Endothelial cell of umbilical vein (primary cell): ENCODE measurements at regions not wholly inside any gene's neighbourhood (a gene's known extent, or its start where the extent isn't known, plus 50 kb on each side); places are given as distances from the start of the nearest gene placed in this dataset.
A peak's percentile ranks its signal among the peaks of the same experiment; 100 is the strongest.

Experiments
- BruUV-seq: library from RNA; stranded (reverse); fragments of 400-500 nt; replicated peaks from 2 replicates; lab custom pipeline; 2021; lab: Mats Ljungman, UMichigan
- CTCF ChIA-PET: fragments of 300-600, 350-600 bp; sonication (Branson Sonifier 250); formaldehyde crosslinking; loops from one replicate; lab custom pipeline; 2021; ENCODE audit warnings: antibody characterized with exemption, inconsistent platforms; lab: Charles Lee
- POLR2A ChIA-PET: fragments of 300-600, 350-600 bp; sonication (Branson Sonifier 250); formaldehyde crosslinking; loops from one replicate; lab custom pipeline; 2021; ENCODE audit warnings: antibody characterized with exemption, inconsistent platforms; lab: Charles Lee
- DNase-seq: peaks from one replicate; pipeline ENCODE4 v3.0.0-alpha.2; 2011; ENCODE audit warnings: low read depth, low spot score
- FAIRE-seq: peaks from 2 replicates; lab custom pipeline; 2011; peaks lifted over from hg19 to GRCh38; lab: Jason Lieb, UNC
- H2AFZ ChIP-seq: 2 replicates; pipeline ENCODE4 v1.6.0; 2012; ENCODE audit warnings: low read depth, low read length, control low read depth, inconsistent platforms
- H3K27ac ChIP-seq: 2 replicates; pipeline ENCODE4 v1.5.1; 2011; ENCODE audit warnings: low read depth, mild to moderate bottlenecking, control low read depth, low read length, moderate library complexity; ENCODE audit not compliant: insufficient read depth
- H3K27me3 ChIP-seq, 2 experiments: 2 replicates each; pipeline versions ENCODE4 v1.6.0 to v1.6.1; 2011; ENCODE audit warnings: low read length in 2 of 2, mixed read lengths in 1 of 2; ENCODE audit not compliant: control insufficient read depth in 2 of 2, insufficient read depth in 2 of 2
- H3K36me3 ChIP-seq, 2 experiments: 2 replicates in 1 of 2; 3 replicates in 1 of 2; pipeline ENCODE4 v1.5.1; 2011; ENCODE audit warnings: low read length in 2 of 2, mild to moderate bottlenecking in 1 of 2, moderate library complexity in 1 of 2; ENCODE audit not compliant: control insufficient read depth in 2 of 2, insufficient read depth in 2 of 2; ENCODE audit errors: extremely low read depth in 1 of 2
- H3K4me1 ChIP-seq: 3 replicates; pipeline ENCODE4 v1.5.1; 2011; ENCODE audit warnings: mild to moderate bottlenecking, low read length; ENCODE audit not compliant: control insufficient read depth, insufficient read depth; ENCODE audit errors: extremely low read depth
- H3K4me2 ChIP-seq: 2 replicates; pipeline ENCODE4 v1.6.1; 2011; ENCODE audit warnings: low read length, control low read depth, mixed read lengths; ENCODE audit not compliant: insufficient read depth
- H3K4me3 ChIP-seq, 3 experiments: fragments of 200-600 bp in 1 of 3; sonication (generic), shearing (Covaris generic) in 1 of 3; replicated peaks in 1 of 3; 2 replicates each; pipeline ENCODE4 v1.5.1; 2011 to 2016; ENCODE audit warnings: control low read depth in 3 of 3, low read length in 3 of 3, mild to moderate bottlenecking in 2 of 3, inconsistent platforms in 1 of 3, low read depth in 1 of 3, moderate library complexity in 1 of 3; ENCODE audit not compliant: insufficient read depth in 1 of 3
- H3K79me2 ChIP-seq: 2 replicates; pipeline ENCODE4 v1.6.0; 2012; ENCODE audit warnings: low read length, inconsistent platforms; ENCODE audit not compliant: control insufficient read depth, insufficient read depth
- H3K9ac ChIP-seq: replicated peaks from 2 replicates; pipeline ENCODE3; 2011; ENCODE audit warnings: low read length, control low read depth; ENCODE audit not compliant: insufficient read depth; ENCODE audit errors: extremely low read depth
- H3K9me1 ChIP-seq: replicated peaks from 3 replicates; pipeline ENCODE4 v1.6.0; 2011; ENCODE audit warnings: mild to moderate bottlenecking, low read length; ENCODE audit not compliant: control insufficient read depth, insufficient read depth; ENCODE audit errors: extremely low read depth
- H3K9me3 ChIP-seq: replicated peaks from 2 replicates; pipeline ENCODE4 v1.5.1; 2012; ENCODE audit warnings: low read length, inconsistent platforms; ENCODE audit not compliant: control insufficient read depth, insufficient read depth
- H4K20me1 ChIP-seq: replicated peaks from 2 replicates; pipeline ENCODE3; 2011; ENCODE audit warnings: mild to moderate bottlenecking, low read length; ENCODE audit not compliant: control insufficient read depth, insufficient read depth; ENCODE audit errors: extremely low read depth
- EZH2 ChIP-seq: IDR thresholded peaks from 2 replicates; pipeline ENCODE4 v1.6.1; 2012; ENCODE audit warnings: borderline replicate concordance, low read depth, mild to moderate bottlenecking, moderate library complexity, low read length, inconsistent platforms; ENCODE audit not compliant: severe bottlenecking
- GATA2 ChIP-seq: IDR thresholded peaks from 2 replicates; pipeline ENCODE4 v1.7.0; 2011; ENCODE audit warnings: low read depth, mild to moderate bottlenecking, moderate library complexity, mixed read lengths, low read length; ENCODE audit not compliant: insufficient read length, insufficient read depth
- JUN ChIP-seq: IDR thresholded peaks from 2 replicates; pipeline ENCODE4 v1.6.1; 2011; ENCODE audit warnings: borderline replicate concordance, low read depth; ENCODE audit not compliant: insufficient read length, insufficient read depth
- POLR2AphosphoS5 ChIP-seq: IDR thresholded peaks from 2 replicates; pipeline ENCODE4 v1.6.1; 2012; ENCODE audit warnings: low read depth, mild to moderate bottlenecking, control low read depth, low read length, moderate library complexity; ENCODE audit not compliant: insufficient read depth
- dilution Hi-C: fragments of 300-500 bp; cut with MboI; formaldehyde crosslinking; loops from one replicate; pipeline ENCODE4 v1.15.0; 2019; ENCODE audit warnings: low sequenced_read_pairs; ENCODE audit not compliant: extremely low pct_ligation_motif_present
- intact Hi-C: fragments of 100-400 bp; cut with micrococcal nuclease; formaldehyde crosslinking; loops from one replicate; pipeline ENCODE4 v1.10.0; 2022
- TF ChIP-seq, protein P1 (sequence below): IDR thresholded peaks from 2 replicates; pipeline ENCODE4 v1.6.1; 2011; ENCODE audit not compliant: insufficient read depth, insufficient read length

DNA sequence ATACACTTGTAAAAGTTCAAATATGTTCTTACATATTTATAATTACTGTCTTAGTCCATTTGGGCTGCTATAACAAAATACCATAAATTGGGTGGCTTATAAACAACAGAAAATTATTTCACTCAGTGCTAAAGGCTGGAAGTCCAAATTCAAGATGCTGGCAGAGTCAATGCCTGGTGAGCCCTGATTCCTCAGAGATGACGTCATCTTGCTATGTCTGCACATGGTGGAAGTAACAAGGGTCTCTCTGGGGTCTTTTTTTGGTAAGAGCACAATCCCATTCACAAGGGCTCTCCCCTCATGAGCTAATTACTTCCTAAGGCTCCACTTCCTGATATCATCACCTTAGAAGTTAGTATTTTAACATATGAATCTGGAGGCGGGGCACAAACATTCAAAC is 108.0 kb upstream of the DUSP10 start:
- dilution Hi-C loops: no loop called here
- peaks cover 3 to 7% of the 10 kb centered on the region in 2 experiments for H3K27me3 ChIP-seq
- no peaks in the 10 kb centered on the region for H3K4me1 ChIP-seq
- FAIRE-seq (no peak), DNase-seq (no peak)
- H3K36me3 ChIP-seq: no peaks in the 10 kb centered on the region
- H3K9me1 ChIP-seq: no peaks in the 10 kb centered on the region
- intact Hi-C loops: loop anchor here (10.0 kb wide), 1 partner anchor 1035 kb away; no protein-coding TSS in a partner anchor
- no peaks in the 10 kb centered on the region for H3K9me3 ChIP-seq
- no peak overlapping the region for H3K9ac ChIP-seq
- H2AFZ ChIP-seq: no peak overlapping the region
- no TSS peak for BruUV-seq
- CTCF ChIA-PET: interaction anchor here (0.9 kb wide), 1 partner anchor 107 kb away, joined by 3 read pairs; no protein-coding TSS in a partner anchor
- no peaks in the 10 kb centered on the region for H4K20me1 ChIP-seq
- no peak overlapping the region for H3K4me3 ChIP-seq
- H3K79me2 ChIP-seq: no peaks in the 10 kb centered on the region
- no peak overlapping the region for H3K27ac ChIP-seq
- TF ChIP-seq JUN: peak; percentile 9
- no peak for TF ChIP-seq POLR2AphosphoS5
- no peak for TF ChIP-seq GATA2
- TF ChIP-seq EZH2: no peak
- POLR2A ChIA-PET: no interaction called here
- H3K4me2 ChIP-seq: no peak overlapping the region

GRCh38 chr1:221849110-221849509 is 107.2 kb upstream of the DUSP10 start:
- no peaks in the 10 kb centered on the region for H3K9me3 ChIP-seq
- no TSS peak for BruUV-seq
- TF ChIP-seq, protein P1, sequence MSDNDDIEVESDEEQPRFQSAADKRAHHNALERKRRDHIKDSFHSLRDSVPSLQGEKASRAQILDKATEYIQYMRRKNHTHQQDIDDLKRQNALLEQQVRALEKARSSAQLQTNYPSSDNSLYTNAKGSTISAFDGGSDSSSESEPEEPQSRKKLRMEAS: no peak
- no peak overlapping the region for H2AFZ ChIP-seq
- H3K36me3 ChIP-seq: no peaks in the 10 kb centered on the region
- H3K9me1 ChIP-seq: no peaks in the 10 kb centered on the region
- dilution Hi-C loops: no loop called here
- no peak overlapping the region for H3K27ac ChIP-seq
- peaks cover 0 to 3% of the 10 kb centered on the region in 2 experiments for H3K27me3 ChIP-seq
- no peak for DNase-seq
- intact Hi-C loops: loop anchor here (10.0 kb wide), 1 partner anchor 1034 kb away; no protein-coding TSS in a partner anchor
- no peak for FAIRE-seq
- no peaks in the 10 kb centered on the region for H3K4me1 ChIP-seq
- no peak overlapping the region for H3K4me2 ChIP-seq
- no peaks in the 10 kb centered on the region for H4K20me1 ChIP-seq
- no peaks in the 10 kb centered on the region for H3K79me2 ChIP-seq
- ChIA-PET CTCF (no interaction called here), POLR2A (no interaction called here)
- H3K4me3 ChIP-seq: no peak overlapping the region
- no peak overlapping the region for H3K9ac ChIP-seq
